GM10266 (cell line): ENCODE measurements at regions not wholly inside any gene's neighbourhood (a gene's known extent, or its start where the extent isn't known, plus 50 kb on each side); places are given as distances from the start of the nearest gene placed in this dataset.

Experiments used
- DNase-seq: peaks from one replicate; pipeline ENCODE4 v3.0.0; 2012; ENCODE audit errors: extremely low spot score
- CTCF ChIP-seq: IDR thresholded peaks from 2 replicates; pipeline ENCODE4 v1.5.1; 2012; ENCODE audit warnings: mild to moderate bottlenecking, low read depth; ENCODE audit not compliant: control insufficient read depth, insufficient read depth; ENCODE audit errors: missing control alignments

- DNase-seq = no peak
- no peak for TF ChIP-seq CTCF
Measured at GRCh38 chr17:68190495-68190894, 57.3 kb upstream of the AMZ2 start.

DNA sequence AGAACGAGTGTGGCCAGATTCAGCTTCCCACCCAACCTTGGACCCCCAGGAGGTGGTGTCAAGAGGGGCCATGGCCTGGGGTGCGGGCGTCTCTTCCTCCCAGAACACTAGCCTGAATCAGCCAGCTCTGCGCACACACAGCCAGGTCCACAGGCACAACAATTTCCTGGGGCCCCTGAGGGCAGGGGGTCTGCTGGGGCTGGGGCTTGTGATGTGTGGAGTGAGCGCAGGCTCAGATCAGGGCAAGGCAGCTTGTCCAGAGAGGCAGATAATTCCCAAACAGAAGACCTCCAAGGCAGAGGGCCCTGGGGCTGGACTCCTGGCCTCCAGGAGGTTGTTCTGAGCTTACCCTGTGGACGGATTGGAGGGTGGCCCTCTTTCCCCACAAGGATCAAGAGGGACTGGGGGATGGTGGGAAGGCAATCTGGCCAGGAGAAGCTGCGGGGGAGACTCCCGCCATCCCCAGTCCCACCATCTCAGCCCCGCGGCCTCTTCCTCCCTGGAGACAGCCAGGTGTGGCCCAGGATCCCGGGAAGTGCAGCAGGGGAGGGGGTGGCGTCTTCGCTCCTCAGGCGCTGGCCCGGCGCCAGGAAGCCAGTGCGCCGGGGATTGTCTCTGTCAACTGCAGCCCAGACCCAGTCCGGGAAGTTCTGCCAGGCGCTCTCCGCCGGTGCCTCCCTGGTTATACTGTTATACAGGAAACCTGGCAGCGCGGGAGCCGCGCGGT is 52.0 kb upstream of the AMZ2 start:
- no peak for TF ChIP-seq CTCF
- no peak for DNase-seq

DNA sequence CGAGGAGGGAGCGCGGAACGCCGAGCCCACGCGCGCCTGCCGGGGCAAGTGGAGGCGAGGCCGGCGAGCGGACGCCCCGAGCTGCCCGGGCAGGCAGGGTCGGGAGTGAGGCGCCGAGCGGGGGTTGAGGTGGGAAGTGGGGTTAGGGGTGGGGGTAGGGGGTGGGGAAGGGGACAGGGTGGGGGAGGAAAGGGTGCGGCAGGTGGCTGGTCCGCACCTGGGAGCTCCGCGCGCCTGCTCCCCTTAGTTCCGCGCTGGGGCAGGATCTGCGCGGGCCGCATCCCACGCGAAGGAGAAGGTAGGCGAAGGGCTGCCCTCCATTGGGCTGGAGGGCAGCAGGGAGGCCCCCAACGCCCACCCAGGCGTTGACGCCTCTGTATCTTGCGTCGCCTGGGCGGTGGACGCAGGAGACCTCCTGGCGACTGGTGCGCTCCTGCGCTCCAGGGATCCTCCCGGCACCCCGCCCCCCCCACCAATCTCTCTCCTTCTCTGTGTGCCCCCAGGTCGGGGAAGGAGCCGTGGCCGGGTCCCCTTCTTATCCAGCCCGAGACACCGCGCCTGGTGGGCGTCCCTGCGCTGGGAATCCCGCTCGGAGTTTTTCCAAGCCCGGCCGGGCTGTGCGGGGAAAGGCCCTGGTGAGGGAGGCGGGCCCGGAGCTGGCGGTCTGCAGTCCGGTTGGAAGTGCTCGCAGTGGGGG is 51.3 kb upstream of the AMZ2 start:
- TF ChIP-seq CTCF = no peak
- DNase-seq = no peak

DNA sequence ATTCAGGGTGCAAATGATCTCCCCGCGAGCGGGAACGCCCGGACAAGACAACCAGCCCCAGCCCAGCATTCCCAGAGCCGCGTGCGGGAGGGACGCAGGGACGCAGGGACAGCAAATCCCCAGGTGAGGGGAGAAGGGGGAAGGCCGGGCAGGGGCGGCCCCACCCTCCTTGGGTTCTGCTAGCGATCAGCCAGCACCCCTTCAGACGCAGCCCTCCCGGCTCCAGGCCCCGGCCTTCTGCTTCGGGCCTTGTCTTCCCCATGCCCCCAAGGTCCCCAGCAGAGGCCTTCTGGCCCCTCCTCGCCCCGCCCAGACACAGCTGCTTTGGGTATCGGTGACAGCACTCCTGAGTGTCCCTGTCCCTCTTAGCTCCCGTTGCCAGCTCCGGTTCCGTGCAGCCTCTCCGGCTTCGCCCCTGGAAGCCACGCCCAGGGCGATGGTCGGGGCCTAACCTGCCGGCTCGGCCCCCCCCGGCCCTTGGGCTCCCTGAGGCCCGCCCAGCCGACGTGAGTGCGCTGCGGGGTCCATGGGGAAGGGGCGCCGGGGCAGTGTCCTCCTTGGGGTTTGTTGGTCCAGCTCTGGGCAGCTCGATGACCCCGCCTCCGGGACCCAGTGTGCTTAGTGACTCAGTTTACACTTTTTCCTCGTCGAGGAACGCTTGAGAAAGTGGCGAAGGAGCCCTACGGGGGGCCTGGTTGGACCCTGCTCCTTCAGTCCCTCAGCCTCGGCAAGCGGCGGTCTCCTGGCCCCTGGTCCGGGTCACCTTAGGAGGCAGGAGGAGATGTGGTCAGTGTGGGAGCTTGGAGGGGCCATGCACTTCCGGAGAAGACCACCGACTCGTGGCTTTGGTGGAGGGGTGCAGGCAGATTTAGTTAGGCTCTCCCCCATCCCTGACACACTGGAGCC is 50.5 kb upstream of the AMZ2 start:
- peak; percentile 65 for DNase-seq
- no peak for TF ChIP-seq CTCF

DNA sequence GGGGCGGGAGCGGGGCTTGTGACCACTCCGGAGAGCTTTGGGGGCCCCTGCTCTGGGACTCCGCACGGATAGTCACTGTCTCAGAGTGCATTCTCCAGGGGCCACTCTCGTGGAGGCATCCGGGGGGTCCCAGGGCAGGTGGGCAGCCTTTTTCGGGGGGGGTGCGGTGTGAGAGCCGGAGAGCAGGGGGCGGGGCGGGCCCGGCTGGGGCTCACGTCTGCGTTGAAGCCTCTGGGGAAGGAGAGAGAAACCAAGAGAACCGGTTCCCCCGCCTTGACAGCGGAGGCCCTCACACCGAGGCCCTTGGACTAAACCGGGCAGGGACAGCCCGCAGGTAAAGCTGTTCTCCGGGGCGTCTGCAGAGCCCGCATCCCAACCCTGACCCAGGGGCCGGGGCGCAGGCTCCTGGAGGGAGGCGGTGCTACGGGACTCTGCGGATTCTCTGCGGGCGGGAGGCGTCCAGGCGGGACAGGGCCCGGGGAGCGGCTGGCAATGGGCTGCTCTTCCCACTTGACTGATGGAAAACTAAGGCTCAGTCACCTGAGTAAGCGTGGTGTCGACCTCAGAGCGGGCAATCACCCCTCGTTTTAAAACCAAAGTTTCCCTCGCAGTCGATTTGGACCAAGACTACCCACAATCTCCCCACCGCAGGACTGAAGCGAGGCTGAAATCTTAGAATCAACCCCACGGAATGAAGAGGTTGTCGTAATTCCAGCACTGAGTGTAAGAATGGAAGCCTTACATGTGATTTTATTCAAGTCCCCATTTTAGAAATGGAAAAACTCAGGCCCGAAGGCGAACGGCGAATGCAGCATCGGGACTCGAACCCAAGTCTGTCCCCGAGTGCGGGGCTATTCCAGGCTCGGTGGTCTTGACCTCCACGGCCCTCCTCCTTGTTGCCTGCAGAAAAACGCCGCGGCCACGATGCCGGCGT is 49.6 kb upstream of the AMZ2 start:
- DNase-seq = peak; percentile 62

More for the DNA sequence above, 49.6 kb upstream of the AMZ2 start:
- TF ChIP-seq CTCF = no peak
